ENCODE measurements at regions not wholly inside any gene's neighbourhood (a gene's known extent, or its start where the extent isn't known, plus 50 kb on each side); places are given as distances from the start of the nearest gene placed in this dataset.

- no peak for DNase-seq
These were observed 425.6 kb downstream of the TUSC7 start for GRCh38 chr3:117135207-117135606.

DNA sequence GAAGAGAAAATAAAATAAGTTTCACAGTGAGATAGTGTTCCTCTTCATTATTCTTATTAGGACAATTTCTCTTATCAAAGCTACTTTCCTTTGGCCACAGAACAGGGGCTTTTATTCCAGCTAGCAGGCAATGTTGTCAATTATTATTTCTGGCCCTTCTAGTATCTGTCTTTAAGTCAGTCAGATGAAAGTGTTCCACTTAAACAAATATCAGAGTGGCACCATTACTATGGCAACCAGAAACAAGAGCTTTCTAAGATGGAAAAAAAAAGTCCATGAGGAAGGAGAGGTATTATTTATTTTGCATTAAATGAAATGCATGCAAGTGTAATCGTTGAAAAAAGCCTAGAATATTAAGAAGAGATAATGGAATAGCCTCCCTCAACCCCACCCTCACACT is 426.4 kb downstream of the TUSC7 start:
- no peak for DNase-seq

GRCh38 chr3:117137065-117137464 is 427.5 kb downstream of the TUSC7 start:
- DNase-seq: no peak

GRCh38 chr3:117139681-117140080 is 430.1 kb downstream of the TUSC7 start:
- no peak for DNase-seq

GRCh38 chr3:117141812-117142211 is 432.2 kb downstream of the TUSC7 start:
- no peak for DNase-seq

GRCh38 chr3:117144853-117145252 is 435.3 kb downstream of the TUSC7 start:
- peak; percentile 0 for DNase-seq

DNA sequence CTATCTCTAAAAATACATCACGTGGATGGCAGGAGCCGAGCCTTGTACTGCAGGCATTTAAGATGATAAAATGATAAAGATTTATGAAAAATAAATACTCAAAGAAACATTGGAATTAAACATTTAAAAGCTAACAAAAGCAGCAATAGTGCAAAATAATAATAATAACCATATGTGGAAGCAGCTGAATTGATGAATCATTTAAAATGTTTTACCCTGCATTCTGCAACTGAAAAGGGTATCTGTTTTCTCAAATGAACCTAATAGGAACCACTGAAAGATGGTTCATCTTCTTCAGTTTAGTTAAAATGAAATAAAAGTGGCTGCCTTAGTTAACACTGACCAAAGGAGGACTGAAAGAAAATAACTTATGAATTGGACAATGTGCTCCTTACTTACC is 436.1 kb downstream of the TUSC7 start:
- DNase-seq: no peak

- no peak for DNase-seq
These were observed 437.0 kb downstream of the TUSC7 start for GRCh38 chr3:117146571-117146970.

DNA sequence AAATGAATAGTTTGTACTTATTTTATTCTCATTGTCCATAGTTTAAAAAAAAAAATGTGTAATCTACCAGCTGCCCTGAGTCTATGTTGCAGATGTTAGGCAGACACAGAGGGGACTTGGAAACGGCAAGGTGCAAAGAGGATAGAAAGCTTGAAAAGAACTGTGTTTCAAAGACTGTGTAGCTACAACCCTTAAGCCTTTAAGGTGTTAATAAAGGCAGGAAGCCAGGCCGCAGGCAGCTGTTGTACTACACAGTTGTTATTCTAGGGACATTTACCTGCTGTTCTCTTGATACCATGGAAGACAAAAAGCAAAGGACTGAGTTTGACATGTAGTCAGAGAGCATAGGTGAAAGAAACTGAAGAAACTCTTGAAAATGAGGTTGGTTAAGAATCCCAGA is 440.0 kb downstream of the TUSC7 start:
- no peak for DNase-seq

DNA sequence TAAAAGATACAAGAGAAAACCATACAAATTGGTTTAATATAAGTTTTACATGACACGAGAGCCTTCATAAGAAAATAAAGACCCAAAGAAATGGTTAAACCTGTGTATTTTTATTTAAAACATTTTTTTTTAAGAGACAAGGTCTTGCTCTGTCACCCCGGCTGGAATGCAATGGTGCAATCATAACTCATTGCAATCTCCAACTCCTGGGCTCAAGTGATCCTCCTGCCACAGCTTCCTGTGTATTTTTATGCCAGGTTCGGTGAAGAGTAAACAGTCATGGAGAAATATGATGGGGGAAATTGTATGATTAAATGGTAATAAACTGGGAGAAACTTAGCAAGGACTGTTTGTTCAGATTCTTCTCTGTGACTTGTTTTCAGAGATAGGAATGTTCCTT is 441.0 kb downstream of the TUSC7 start:
- no peak for DNase-seq

- no peak for DNase-seq
These were observed 450.6 kb downstream of the TUSC7 start for GRCh38 chr3:117160176-117160575.

DNA sequence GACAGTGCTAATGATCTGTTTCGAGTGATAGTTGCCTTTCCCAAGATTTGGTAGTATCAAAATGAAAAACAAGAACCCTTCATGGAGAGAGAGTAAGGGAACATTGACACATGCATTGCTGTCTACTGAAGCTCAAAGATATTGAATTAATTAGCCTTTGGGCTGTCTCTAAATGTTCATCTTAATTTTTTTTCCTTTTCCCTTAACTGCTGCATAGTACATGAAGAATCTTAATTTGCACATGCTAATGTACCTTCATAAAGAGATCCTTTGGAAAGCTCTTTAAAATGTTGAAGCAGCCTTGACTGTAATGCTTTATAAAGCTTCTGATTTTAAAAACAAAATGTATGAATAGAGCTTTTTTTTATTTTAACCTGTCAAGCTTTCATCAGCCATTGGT is 452.2 kb downstream of the TUSC7 start:
- no peak for DNase-seq

- no peak for DNase-seq
These were observed 455.6 kb downstream of the TUSC7 start for GRCh38 chr3:117165176-117165575.

DNA sequence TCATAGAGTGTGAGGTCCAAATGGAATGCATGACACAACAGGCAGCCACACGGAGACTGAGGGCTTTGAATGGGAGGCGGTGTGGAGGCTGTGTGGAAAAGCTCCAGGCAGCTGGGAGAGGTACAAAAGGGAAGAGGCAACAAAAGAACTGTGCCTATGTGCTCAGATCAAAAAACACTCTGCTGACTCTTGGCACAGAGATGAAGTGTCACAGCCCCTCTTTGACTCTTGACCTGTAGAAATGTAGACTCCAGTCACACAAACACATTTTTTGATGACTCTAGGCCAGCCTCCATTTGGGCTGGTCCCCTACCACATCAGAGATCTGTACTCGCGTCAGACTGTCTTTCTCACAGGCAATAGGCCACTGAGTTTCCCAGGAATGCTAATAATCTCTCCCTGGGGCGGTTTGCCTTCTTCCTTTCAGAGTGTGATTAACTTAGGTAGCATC is 456.0 kb downstream of the TUSC7 start:
- no peak for DNase-seq

GRCh38 chr3:117168896-117169295 is 459.3 kb downstream of the TUSC7 start:
- no peak for DNase-seq

DNA sequence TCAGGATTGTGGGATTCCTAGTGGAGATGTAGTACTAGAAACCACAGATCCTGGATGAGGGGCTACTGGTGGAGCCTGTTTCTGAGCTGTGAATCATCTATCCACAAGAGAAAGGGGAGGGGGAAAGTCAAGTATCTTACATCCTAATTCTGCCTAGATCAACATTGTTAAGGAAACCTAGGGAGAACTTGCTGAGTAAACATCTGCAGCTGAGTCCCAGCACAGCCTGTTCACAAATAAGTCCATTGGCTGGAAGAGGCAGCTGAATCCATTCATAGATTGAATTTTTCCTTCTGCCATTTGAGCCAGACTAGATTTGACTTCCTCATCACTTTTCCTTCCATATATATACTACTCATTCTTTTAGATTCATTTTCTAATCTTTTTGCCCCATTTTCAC is 460.5 kb downstream of the TUSC7 start:
- no peak for DNase-seq

GRCh38 chr3:117171124-117171523 is 461.5 kb downstream of the TUSC7 start:
- DNase-seq: no peak

- DNase-seq: no peak
These were observed 462.8 kb downstream of the TUSC7 start for GRCh38 chr3:117172426-117172825.

DNA sequence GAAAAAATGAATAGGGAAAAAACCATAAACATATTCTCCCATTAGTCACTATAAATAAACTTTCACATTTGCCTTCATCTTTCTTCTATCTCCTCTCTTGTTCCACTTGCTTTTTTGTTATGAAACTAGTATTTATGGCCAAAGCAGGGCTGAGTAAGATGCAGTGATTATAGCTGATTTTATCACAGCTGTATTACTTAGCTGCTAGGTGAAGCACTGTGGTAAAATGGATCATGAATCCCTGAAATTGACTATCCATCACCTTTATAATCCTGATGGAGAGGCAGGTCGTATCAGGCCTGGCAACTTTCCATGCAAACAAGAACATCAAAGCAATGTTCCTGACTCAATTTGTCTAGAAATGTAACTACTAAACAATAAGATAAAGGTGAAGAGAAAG is 471.6 kb downstream of the TUSC7 start:
- no peak for DNase-seq

DNA sequence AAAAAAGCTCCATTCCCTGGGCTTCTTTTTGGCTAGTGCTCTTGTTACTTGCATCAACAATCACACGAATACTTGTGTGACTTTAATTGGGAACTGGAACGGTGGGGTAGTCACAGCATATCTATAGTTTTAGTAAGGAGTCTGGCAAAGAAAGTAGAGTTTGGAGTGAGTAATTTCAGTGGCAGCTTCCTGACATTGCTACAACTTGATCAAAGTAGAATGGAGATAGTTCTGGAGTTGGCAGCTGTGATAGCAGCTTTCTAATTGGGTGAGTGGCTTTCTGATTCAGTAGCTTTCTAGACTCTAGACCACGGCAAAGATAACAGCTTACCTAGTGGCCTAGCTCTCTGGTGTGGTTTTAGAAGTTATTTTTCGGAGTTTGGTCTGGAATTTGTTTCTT is 475.0 kb downstream of the TUSC7 start:
- no peak for DNase-seq

GRCh38 chr3:117191245-117191644 is 481.7 kb downstream of the TUSC7 start:
- DNase-seq: no peak

GRCh38 chr3:117192888-117193287 is 483.3 kb downstream of the TUSC7 start:
- DNase-seq: no peak

DNA sequence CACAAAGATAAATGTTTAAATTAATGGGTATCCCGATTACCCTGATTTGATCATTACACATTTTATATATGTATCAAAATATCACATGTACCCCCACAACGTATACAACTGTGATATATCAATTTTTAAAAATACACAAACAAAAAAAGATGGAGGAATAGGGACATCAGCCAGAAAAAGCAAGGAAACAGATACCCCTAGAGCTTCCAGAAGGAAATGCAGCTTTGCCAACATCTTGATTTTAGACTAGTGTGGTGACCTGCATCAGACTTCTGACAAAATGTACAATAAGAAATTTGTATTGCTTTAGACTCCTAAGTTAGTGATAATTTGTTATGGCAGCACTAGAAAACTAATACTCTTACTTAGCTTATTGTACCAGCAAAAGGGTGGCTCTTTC is 483.8 kb downstream of the TUSC7 start:
- DNase-seq: no peak

- no peak for DNase-seq
These were observed 485.5 kb downstream of the TUSC7 start for GRCh38 chr3:117195034-117195433.

GRCh38 chr3:117200962-117201361 is 491.4 kb downstream of the TUSC7 start:
- DNase-seq: no peak

All from inflammatory macrophage treated with lipopolysaccharide for 4 hours (primary cell).